NCI-H524 (cell line): ENCODE measurements at regions not wholly inside any gene's neighbourhood (a gene's known extent, or its start where the extent isn't known, plus 50 kb on each side); places are given as distances from the start of the nearest gene placed in this dataset.
"Not testable (repeated sequence)": the region's sequence is repeated elsewhere in the genome, so short reads cannot be mapped to it uniquely, and the experiment has no call there.

ENCODE experiments used
- DNase-seq, 2 experiments: peaks; one replicate each; lab custom pipeline; 2025; lab: John Stamatoyannopoulos, UW

DNA sequence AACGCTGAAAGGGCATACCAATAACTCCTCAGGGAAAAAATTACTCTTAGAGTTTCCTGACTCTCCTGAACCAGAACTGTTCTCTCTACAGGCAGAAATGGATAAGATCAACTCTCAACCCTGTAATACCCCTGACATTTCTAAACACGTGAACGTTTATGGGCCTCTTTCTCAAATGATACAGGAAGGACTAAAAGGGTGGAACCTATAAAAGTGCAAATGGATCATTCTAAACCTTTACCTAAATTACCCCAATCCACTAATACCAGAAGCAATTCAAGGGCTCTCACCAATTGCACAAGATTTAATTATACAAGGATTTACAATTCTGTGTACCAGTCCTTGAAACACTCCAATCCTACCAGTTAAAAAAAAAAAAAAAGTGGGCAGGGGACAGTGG is 98.0 kb upstream of the FAM174B start:
- DNase-seq, result no peak

DNA sequence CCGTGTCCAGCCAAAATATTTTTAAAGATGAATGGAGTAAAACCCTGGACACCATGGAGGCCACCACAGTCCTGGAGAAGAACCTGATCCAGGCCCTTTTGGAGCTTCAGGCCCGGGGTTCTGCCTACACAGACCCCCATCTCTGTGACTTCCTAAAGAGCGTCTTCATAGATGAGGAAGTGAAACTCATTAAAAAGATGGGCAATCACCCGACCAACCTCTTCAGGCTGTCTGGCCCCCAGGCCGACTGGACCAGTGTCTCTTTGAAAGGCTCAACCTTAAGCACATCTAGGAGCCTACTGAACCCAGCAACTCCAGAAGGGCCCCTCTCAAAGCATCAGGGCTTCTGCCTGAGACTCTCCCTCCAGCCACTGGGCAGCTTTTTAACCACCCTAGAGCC is 107.9 kb upstream of the FAM174B start:
- no peak for DNase-seq

DNA sequence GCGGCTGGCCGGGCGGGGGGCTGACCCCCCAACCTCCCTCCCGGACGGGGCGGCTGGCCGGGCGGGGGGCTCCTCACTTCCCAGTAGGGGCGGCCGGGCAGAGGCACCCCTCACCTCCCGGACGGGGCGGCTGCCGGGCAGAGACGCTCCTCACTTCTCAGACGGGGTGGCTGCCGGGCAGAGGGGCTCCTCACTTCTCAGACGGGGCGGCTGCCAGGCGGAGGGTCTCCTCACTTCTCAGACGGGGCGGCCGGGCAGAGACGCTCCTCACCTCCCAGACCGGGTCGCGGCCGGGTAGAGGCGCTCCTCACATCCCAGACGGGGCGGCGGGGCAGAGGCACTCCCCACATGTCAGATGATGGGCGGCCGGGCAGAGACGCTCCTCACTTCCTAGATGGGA is 112.6 kb upstream of the FAM174B start:
- DNase-seq, result not testable (repeated sequence)

DNA sequence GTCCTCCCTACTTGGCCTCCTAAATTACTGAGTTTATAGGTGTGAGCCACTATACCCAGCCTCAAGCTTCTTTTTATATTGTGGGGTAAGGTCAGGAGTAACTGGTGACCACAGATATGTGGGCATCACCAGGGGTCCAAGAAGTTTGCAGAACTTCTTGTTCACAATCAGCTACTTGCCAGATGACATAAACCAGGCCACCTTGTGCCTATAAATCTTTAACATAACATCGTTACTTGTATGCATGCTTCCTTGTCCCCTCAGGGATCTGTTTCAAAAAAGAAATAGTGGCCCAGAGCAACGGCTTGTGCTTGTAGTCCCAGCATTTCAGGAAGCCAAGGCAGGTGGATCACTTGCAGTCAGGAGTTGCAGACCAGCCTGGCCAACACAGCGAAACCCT is 115.1 kb upstream of the FAM174B start:
- no peak for DNase-seq

DNA sequence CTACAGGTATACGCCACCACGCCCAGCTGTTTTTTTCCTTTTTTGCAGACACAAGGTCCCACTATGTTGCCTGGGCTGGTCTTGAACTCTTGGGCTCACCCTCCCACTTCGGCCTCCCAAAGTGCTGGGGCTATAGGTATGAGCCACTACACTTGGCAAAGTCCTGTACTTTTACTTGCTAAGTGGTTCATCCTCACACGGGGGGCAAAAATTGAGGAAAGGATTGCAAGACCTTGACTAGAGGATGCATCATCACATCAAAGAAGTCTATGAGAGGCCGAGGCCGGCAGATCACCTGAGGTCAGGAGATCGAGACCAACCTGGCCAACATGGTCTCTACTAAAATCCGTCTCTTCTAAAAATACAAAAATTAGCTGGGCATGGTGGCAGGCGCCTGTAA is 116.5 kb upstream of the FAM174B start:
- no peak for DNase-seq

DNA sequence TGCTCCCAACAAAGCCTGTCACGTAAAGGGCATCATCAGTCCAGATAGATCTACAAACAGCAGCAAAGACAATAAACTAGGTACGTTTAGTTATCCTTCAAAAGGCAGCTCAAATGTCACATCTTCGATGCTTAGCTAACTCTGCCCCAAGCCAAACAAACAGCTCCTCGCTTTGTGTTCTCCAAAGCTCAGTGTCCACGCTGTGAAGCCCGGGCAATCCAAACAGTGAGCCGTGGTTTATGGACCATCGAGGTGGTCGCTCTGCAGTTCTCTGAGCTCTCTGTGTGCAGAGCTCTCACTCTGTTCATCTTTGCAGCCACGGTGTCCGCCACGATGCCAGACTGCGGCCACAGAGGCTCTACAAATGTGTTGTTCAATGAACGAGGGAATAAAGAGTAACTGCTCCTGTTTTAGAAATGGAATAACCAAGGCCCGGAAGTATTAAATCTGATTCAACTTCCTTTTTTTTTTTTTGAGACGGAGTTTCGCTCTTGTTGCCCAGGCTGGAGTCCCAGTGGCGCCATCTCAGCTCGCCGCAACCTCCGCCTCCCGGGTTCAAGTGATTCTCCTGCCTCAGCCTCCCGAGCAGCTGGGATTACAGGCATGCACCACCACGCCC is 117.2 kb upstream of the FAM174B start:
- no peak for DNase-seq

GRCh38 chr15:92773340-92773739 is 117.8 kb upstream of the FAM174B start:
- DNase-seq, result no peak

GRCh38 chr15:92779874-92780273 is 120.2 kb upstream of the CHD2 start:
- no peak for DNase-seq

DNA sequence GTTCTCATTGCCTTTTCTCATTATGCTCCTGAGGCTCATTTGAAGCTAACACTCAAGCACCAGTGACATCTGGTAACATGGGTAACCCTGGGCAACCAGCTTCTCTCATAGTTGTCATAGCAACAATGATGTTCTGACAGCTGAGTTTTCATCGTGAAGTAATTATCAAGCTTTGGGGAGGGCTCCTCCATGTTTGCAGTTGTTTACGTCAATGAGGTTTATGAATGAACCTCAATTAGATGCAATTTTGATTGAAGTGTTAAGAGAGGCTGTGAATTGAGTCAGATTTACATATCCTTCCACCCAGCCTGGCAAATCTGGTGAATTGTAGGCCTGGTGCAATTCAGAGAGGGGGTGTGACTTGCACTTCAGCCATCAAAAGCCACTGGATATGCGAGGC is 119.3 kb upstream of the CHD2 start:
- DNase-seq, result peak; percentile 95 to 99

DNA sequence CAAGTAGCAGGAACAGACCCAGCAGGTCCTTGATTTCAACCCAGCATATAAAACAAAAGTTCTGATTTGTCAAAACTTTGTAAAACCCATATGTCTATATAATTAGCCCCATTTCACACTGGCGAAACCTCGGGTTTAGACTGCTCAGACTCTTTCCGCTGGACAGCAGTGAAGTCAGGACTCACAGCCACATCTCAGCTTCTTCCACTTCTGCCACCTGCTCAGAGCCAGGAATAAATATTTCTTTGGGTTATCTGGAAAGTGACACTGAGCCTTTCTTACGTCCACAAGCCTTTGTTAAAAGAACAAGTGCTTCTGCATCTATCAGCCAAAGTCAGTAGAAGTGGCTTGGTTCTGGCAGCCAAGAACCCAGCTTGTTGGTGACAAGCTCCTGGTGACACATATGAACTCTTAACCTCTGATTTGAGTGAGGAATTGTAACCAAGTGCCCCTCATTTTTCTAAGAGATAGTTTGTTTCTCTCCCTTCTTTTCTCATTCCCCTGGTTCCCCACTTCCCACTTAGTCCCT is 118.1 kb upstream of the CHD2 start:
- DNase-seq, result no peak

DNA sequence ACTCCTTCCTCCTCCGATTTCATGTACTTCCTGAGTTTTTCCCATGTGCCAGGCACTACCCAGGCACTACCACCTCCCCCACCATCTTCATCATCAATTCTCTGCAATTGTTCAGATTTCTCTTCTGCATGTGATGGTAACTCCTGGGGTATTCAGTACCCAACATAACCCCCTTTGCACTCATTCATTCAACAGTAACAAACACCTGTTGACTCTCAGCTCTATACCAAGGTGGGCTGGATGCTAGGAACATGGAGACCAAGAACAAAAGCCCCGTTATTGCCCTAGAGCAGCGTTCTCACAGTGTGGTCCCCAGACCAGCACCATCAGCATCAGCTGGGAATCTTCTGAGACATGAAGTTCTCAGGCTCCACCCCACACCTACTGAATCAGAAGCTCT is 113.0 kb upstream of the CHD2 start:
- no peak for DNase-seq

DNA sequence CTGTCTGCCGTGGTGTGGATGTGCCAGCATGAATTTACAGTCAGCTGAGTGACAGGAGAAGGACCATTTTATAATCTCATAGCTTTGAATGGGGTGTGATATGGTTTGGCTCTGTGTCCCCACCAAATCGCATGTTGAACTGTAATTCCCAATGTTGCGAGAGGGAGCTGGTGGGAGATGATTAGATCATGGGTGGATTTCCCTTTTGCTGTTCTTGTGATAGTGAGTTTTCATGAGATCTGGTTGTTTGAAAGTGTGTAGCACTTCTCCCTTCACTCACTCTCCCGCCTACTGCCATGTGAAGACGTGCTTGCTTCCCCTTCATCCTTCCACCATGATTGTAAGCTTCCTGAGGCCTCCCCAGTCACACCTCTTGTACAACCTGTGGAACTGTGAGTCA is 111.9 kb upstream of the CHD2 start:
- no peak for DNase-seq

GRCh38 chr15:92788793-92789192 is 111.3 kb upstream of the CHD2 start:
- not testable (repeated sequence) for DNase-seq

GRCh38 chr15:92796161-92796611 is 103.9 kb upstream of the CHD2 start:
- no peak for DNase-seq

DNA sequence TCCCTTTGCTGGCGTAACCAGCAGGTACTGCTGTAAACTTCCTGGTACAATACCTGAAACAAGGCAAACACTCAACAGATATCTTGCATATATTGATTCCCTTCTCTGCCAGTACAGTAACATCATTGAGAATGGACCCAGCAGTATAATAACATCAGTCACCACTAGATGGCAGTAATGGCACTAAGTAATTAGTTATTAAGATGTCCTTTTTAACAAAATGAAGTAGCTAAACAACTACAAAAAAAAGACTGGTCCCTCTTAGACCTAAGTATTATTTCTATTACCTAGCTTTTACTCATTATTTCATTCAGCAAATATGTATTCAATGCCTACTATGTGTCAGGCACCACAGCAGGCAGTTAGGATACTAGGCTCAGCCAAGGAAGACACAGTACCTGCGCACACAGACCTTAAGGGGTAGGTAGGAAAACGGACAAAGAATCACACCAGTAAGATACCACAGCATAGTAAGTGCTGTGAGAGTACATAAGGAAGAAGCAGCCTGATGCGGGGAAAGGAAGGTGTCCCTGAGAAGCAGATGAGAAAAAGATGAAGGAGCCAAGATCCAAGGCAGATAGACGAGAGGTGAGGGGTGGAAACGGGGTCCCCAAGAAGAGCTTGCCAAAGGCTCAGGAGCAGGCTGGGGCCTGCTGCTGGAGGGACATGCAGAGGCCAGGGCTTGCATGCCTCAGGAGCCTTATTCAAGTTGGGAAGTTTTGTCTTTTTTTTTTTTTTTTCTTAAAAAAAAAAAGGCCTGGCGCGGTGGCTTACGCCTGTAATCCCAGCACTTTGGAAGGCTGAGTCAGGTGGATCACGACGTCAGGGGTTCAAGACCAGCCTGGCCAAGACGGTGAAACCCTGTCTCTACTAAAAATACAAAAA is 102.7 kb upstream of the CHD2 start:
- peak; percentile 52 to 88 for DNase-seq

DNA sequence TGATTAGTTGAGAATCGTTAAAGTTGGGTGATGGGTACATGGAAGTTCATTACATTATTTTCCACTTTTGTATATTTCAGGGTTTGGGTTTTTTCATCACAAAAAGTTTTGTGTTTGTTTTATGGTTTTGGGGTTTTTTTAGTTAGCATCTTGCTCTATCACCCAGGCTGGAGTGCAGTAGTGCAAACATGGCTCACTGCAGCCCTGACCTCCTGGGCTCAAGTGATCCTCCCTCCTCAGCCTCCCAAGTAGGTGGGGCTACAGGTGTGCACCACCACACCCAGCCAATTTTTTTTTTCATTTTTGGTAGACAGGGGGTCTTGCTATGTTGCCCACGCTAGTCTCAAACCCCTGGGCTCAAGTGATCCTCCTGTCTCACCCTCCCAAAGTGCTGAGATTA is 100.1 kb upstream of the CHD2 start:
- no peak for DNase-seq

GRCh38 chr15:92800416-92801055 is 99.6 kb upstream of the CHD2 start:
- not testable (repeated sequence) for DNase-seq

DNA sequence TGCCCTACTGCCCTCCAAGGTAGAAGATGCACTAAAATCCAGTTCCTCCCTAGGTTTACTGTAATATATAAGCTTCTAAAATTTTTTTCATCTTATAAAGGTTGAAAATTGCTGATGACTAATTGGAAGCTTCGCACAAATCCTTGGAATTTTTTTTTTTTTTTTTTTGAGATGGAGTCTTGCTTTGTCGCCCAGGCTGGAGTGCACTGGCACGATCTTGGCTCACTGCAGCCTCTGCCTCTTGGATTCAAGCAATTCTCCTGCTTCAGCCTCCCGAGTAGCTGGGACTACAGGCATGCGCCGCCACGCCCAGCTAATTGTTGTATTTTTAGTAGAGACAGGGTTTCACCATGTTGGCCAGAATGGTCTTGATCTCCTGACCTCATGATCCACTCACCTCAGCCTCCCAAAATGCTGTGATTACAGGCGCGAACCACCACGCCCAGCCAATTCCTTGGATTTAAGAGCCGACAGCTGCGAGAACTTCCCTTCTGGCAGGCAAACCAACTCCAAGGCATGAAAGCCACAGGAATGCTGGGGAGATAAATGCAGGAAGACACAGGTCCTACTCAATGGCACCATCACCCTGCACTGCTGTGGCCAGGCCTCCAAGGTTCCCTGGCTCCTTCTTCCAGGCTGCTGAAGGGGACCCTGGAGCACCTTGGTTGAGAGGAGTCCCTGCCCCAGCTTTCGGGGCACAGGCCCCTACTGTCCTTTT is 98.9 kb upstream of the CHD2 start:
- DNase-seq, result not testable (repeated sequence)

DNA sequence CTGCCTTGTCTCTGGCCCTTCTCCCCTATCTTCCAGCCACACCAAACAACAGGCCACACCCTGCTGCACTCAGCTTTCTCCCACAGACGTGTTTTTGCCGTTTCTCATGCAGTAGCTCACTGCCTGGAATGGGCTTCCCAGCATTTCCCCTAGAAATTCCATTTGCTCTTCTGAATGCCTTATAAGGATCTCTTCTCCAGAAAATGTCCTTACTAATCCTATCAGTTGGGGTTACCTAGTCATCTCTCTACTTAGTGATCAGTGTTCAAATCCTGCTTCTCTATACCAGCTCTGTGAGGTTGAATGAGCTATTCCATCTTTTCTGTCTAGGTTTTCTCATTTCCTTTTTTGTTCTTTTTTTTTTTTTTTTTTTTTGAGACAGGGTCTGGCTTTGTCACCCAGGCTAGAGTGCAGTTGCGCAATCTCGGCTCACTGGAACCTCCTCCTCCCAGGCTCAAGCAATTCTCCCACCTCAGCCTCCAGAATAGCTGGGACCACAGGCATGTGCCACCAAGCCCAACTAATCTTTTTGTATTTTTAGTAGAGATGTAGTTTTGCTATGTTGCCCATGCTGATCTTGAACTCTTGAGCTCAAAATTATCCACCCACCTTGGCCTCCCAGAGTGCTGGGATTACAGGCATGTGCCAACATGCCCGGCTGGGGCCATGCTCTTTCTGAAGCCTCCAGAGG is 98.2 kb upstream of the CHD2 start:
- no peak for DNase-seq

GRCh38 chr15:92803536-92803851 is 96.6 kb upstream of the CHD2 start:
- no peak for DNase-seq

DNA sequence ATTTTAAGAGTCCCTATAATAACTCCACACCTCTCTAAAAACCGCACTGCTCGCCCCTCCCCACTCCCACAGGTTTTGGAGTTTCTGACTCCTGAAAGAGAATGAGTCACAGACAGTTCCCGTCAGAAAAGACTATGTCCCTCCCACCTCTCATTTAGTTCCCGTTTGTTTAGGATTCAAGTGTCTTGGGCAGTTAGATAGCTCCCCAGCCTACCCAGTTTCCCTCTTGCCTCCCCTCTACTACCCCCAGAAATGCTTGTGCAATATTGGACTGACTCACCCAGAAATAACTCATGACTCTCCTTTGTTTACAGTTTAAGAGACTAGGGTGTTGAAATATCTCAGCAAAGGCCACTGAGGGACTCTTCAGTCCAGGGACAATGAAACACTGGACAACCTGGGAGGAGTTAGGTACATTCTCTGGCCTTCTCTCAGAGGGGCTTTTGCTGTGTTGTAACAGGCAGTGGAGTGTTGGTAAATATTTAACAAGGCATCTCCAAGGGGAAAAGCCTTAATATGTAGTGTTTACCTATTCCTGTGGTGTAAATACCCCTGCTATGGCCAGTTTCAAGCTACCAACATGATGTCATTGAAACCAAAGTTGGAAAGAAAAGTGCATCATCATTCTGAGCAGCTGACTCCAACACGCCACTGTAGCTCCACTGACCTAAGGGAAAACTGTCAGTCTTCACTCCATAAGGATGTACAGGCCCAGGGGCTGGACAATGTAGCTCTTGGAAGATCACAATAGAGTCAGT is 96.1 kb upstream of the CHD2 start:
- no peak for DNase-seq
